IMR-90 (cell line): ENCODE measurements at regions not wholly inside any gene's neighbourhood (a gene's known extent, or its start where the extent isn't known, plus 50 kb on each side); places are given as distances from the start of the nearest gene placed in this dataset.

Experiments used
- ATAC-seq: fragments of 200-7000 bp; cut with Tn5 transposase; 2 replicates; pipeline ENCODE4 v1.9.1; 2020; ENCODE audit warnings: low read depth, mild to moderate bottlenecking, moderate library complexity
- BruUV-seq: library from RNA; stranded (reverse); fragments of 400-500 nt; replicated peaks from 2 replicates; lab custom pipeline; 2021; lab: Mats Ljungman, UMichigan
- CTCF ChIA-PET: fragments of 300-600 bp; formaldehyde crosslinking; extraction: SDS; loops from one replicate; lab custom pipeline; 2021; ENCODE audit warnings: antibody characterized with exemption; lab: Yijun Ruan, JAX
- POLR2A ChIA-PET: fragments of 300-600 bp; sonication (Branson Sonifier 250); formaldehyde crosslinking; loops from one replicate; lab custom pipeline; 2022; ENCODE audit warnings: antibody characterized with exemption; ENCODE audit not compliant: unreplicated experiment; lab: Charles Lee
- DNase-seq: peaks from one replicate; pipeline ENCODE4 v3.0.0; 2013
- H2AFZ ChIP-seq: replicated peaks from 2 replicates; pipeline ENCODE3; 2013; ENCODE audit warnings: low read length, mild to moderate bottlenecking; ENCODE audit not compliant: poor library complexity
- H2AK5ac ChIP-seq: 2 replicates; pipeline ENCODE4 v1.6.1; 2013; ENCODE audit warnings: low read depth, low read length, inconsistent platforms
- H2AK9ac ChIP-seq: replicated peaks from 2 replicates; pipeline ENCODE3; 2013; ENCODE audit warnings: mild to moderate bottlenecking, low read depth, low read length, moderate library complexity; ENCODE audit not compliant: poor library complexity
- H2BK120ac ChIP-seq: 2 replicates; pipeline ENCODE4 v1.6.1; 2013; ENCODE audit warnings: low read depth, low read length, inconsistent platforms
- H2BK15ac ChIP-seq: 3 replicates; pipeline ENCODE4 v1.6.1; 2013; ENCODE audit warnings: low read depth, low read length, inconsistent platforms
- H2BK20ac ChIP-seq: 2 replicates; pipeline ENCODE4 v1.6.1; 2013; ENCODE audit warnings: low read depth, mild to moderate bottlenecking, inconsistent platforms, low read length, moderate library complexity
- H2BK5ac ChIP-seq: 2 replicates; pipeline ENCODE4 v1.6.1; 2013; ENCODE audit warnings: mild to moderate bottlenecking, low read depth, low read length, inconsistent platforms; ENCODE audit not compliant: poor library complexity, severe bottlenecking
- H3K14ac ChIP-seq: replicated peaks from 2 replicates; pipeline ENCODE4 v1.6.1; 2013; ENCODE audit warnings: low read depth, low read length, inconsistent platforms
- H3K18ac ChIP-seq: 2 replicates; pipeline ENCODE4 v1.6.1; 2013; ENCODE audit warnings: low read depth, low read length, control low read depth
- H3K23ac ChIP-seq: 2 replicates; pipeline ENCODE4 v1.6.1; 2013; ENCODE audit warnings: low read depth, low read length, inconsistent platforms
- H3K27ac ChIP-seq: 2 replicates; pipeline ENCODE4 v1.5.1; 2013; ENCODE audit warnings: mild to moderate bottlenecking, control low read depth, low read length; ENCODE audit not compliant: insufficient read depth
- H3K27me3 ChIP-seq: 2 replicates; pipeline ENCODE4 v1.6.1; 2013; ENCODE audit warnings: low read length; ENCODE audit not compliant: control insufficient read depth, insufficient read depth
- H3K36me3 ChIP-seq: 2 replicates; pipeline ENCODE4 v1.6.1; 2013; ENCODE audit warnings: low read length, mixed read lengths; ENCODE audit not compliant: control insufficient read depth, insufficient read depth
- H3K4ac ChIP-seq: 2 replicates; pipeline ENCODE4 v1.6.1; 2013; ENCODE audit warnings: low read depth, low read length, inconsistent platforms
- H3K4me1 ChIP-seq: 2 replicates; pipeline ENCODE4 v1.6.1; 2013; ENCODE audit warnings: low read length, mixed read lengths; ENCODE audit not compliant: control insufficient read depth, insufficient read depth
- H3K4me2 ChIP-seq: 2 replicates; pipeline ENCODE4 v1.6.1; 2013; ENCODE audit warnings: low read depth, mild to moderate bottlenecking, control low read depth, low read length, moderate library complexity
- H3K4me3 ChIP-seq: 2 replicates; pipeline ENCODE4 v1.5.1; 2013; ENCODE audit warnings: low read depth, mild to moderate bottlenecking, control low read depth, low read length, moderate library complexity; ENCODE audit not compliant: insufficient read depth
- H3K56ac ChIP-seq: 2 replicates; pipeline ENCODE4 v1.6.1; 2013; ENCODE audit warnings: low read length, inconsistent platforms; ENCODE audit not compliant: insufficient read depth; ENCODE audit errors: extremely low read depth
- H3K79me1 ChIP-seq, 2 experiments: 2 replicates each; pipeline ENCODE4 v1.6.1; 2013; ENCODE audit warnings: low read length in 2 of 2, inconsistent platforms in 1 of 2, low read depth in 1 of 2
- H3K9ac ChIP-seq: 2 replicates; pipeline ENCODE4 v1.6.1; 2013; ENCODE audit warnings: low read depth, low read length, control low read depth
- H3K9me1 ChIP-seq: 2 replicates; pipeline ENCODE4 v1.6.1; 2013; ENCODE audit warnings: low read length, inconsistent platforms; ENCODE audit not compliant: insufficient read depth
- H3K9me3 ChIP-seq: 2 replicates; pipeline ENCODE4 v1.6.1; 2013; ENCODE audit warnings: low read length; ENCODE audit not compliant: control insufficient read depth, insufficient read depth
- H4K20me1 ChIP-seq: 2 replicates; pipeline ENCODE4 v1.6.1; 2013; ENCODE audit warnings: low read length, inconsistent platforms; ENCODE audit not compliant: insufficient read depth
- H4K5ac ChIP-seq: 2 replicates; pipeline ENCODE4 v1.6.1; 2013; ENCODE audit warnings: mild to moderate bottlenecking, low read depth, low read length, control low read depth
- H4K8ac ChIP-seq, 2 experiments: 2 replicates each; pipeline ENCODE4 v1.6.1; 2013; ENCODE audit warnings: low read depth in 2 of 2, low read length in 2 of 2, control low read depth in 1 of 2, inconsistent platforms in 1 of 2
- H4K91ac ChIP-seq: 2 replicates; pipeline ENCODE4 v1.6.1; 2013; ENCODE audit warnings: low read depth, low read length, inconsistent platforms; ENCODE audit not compliant: insufficient read depth
- BHLHE40 ChIP-seq: fragments of 150-350 bp; IDR thresholded peaks from 2 replicates; pipeline ENCODE4 v1.6.1; 2016; ENCODE audit warnings: mild to moderate bottlenecking, low read depth, low read length
- CEBPB ChIP-seq: IDR thresholded peaks from 2 replicates; pipeline ENCODE4 v1.6.1; 2012; ENCODE audit warnings: low read depth, low read length, improper control_type of control experiment
- CTCF ChIP-seq: conservative IDR thresholded peaks from 2 replicates; pipeline ENCODE4 v1.5.1; 2012; ENCODE audit warnings: mild to moderate bottlenecking, low read depth, low read length, improper control_type of control experiment
- FOS ChIP-seq: fragments of 150-350 bp; IDR thresholded peaks from 2 replicates; pipeline ENCODE4 v1.6.1; 2016; ENCODE audit warnings: low read depth, low read length
- MAZ ChIP-seq: IDR thresholded peaks from 2 replicates; pipeline ENCODE4 v1.6.1; 2012; ENCODE audit warnings: low read depth, mild to moderate bottlenecking, low read length, improper control_type of control experiment, moderate library complexity, borderline replicate concordance
- MXI1 ChIP-seq: IDR thresholded peaks from 2 replicates; pipeline ENCODE4 v1.6.1; 2012; ENCODE audit warnings: low read depth, mild to moderate bottlenecking, low read length, moderate library complexity, borderline replicate concordance
- NFE2L2 ChIP-seq: fragments of 150-350 bp; IDR thresholded peaks from 2 replicates; pipeline ENCODE4 v1.6.1; 2016; ENCODE audit warnings: low read depth, mild to moderate bottlenecking, low read length
- POLR2A ChIP-seq: IDR thresholded peaks from 2 replicates; pipeline ENCODE4 v1.6.1; 2012; ENCODE audit warnings: mild to moderate bottlenecking, low read depth, low read length
- RAD21 ChIP-seq: IDR thresholded peaks from 2 replicates; pipeline ENCODE4 v1.6.1; 2012; ENCODE audit warnings: low read length, improper control_type of control experiment
- RCOR1 ChIP-seq: IDR thresholded peaks from 2 replicates; pipeline ENCODE4 v1.6.1; 2012; ENCODE audit warnings: mild to moderate bottlenecking, low read length, improper control_type of control experiment; ENCODE audit not compliant: insufficient replicate concordance
- SMC3 ChIP-seq: fragments of 150-350 bp; IDR thresholded peaks from 2 replicates; pipeline ENCODE4 v1.6.1; 2016; ENCODE audit warnings: low read depth, mild to moderate bottlenecking, antibody characterized with exemption, low read length, moderate library complexity
- WGBS, 2 experiments: methylation state at CpG; one replicate each; pipeline versions ENCODE4 v1.1.5 to v1.1.7; 2013; ENCODE audit warnings: missing lambda C conversion rate in 2 of 2; ENCODE audit not compliant: insufficient read length in 1 of 2; ENCODE audit errors: extremely low coverage in 2 of 2; 5-methylcytosine and 5-hydroxymethylcytosine counted together
- dilution Hi-C: fragments of 300-500 bp; cut with HindIII; formaldehyde crosslinking; loops from one replicate; pipeline ENCODE4 v1.14.3; 2018; ENCODE audit warnings: low sequenced_read_pairs; ENCODE audit not compliant: unreplicated experiment
- in situ Hi-C: fragments of 300-500 bp; cut with MboI; formaldehyde crosslinking; loops from 3 replicates; pipeline ENCODE4 v1.14.3; 2019; ENCODE audit warnings: low sequenced_read_pairs, inconsistent platforms, mixed read lengths
- intact Hi-C: fragments of 100-400 bp; cut with micrococcal nuclease; formaldehyde crosslinking; loops from 2 replicates; pipeline ENCODE4 v1.10.0; 2022

- intact Hi-C loops, result no loop called here
- no peak overlapping the region for H3K56ac ChIP-seq
Observed at GRCh38 chr6:91816335-91816734, 1229.5 kb upstream of the MAP3K7 start.

More at GRCh38 chr6:91816335-91816734, 1229.5 kb upstream of the MAP3K7 start:
- Histone ChIP-seq H2BK5ac (no peak overlapping the region), H2BK20ac (no peak overlapping the region), H3K9me1 (no peaks in the 10 kb centered on the region), H2AFZ (no peak overlapping the region), H3K4me2 (no peak overlapping the region), H4K91ac (no peak overlapping the region), H3K18ac (no peak overlapping the region), H3K4me3 (no peak overlapping the region), H3K14ac (no peak overlapping the region), H4K8ac (no peak overlapping the region), H3K23ac (no peak overlapping the region), H2BK15ac (no peak overlapping the region), H3K27ac (no peak overlapping the region), H3K4ac (no peak overlapping the region), H2BK120ac (no peak overlapping the region), H4K5ac (no peak overlapping the region), H3K36me3 (no peaks in the 10 kb centered on the region), H2AK5ac (no peak overlapping the region), H3K27me3 (no peaks in the 10 kb centered on the region), H3K9me3 (no peaks in the 10 kb centered on the region), H3K4me1 (no peaks in the 10 kb centered on the region), H4K20me1 (no peaks in the 10 kb centered on the region), H2AK9ac (no peak overlapping the region), H3K79me1 (no peaks in the 10 kb centered on the region), H3K9ac (no peak overlapping the region)
- BruUV-seq, result no TSS peak
- no peak for ATAC-seq
- ChIA-PET POLR2A (no interaction called here), CTCF (no interaction called here)
- TF ChIP-seq NFE2L2 (no peak), POLR2A (no peak), FOS (no peak), RCOR1 (no peak), CEBPB (no peak), RAD21 (no peak), CTCF (no peak), SMC3 (no peak), BHLHE40 (no peak), MAZ (no peak), MXI1 (no peak)
- DNase-seq, result no peak
- dilution Hi-C loops, result no loop called here
- 90% methylated on average over 11 of the region's 18 CpGs; no CpG with 5 or more reads in 1 of the 2 experiments for WGBS, 2 experiments
- in situ Hi-C loops, result no loop called here
